ENCODE measurements at regions not wholly inside any gene's neighbourhood (a gene's known extent, or its start where the extent isn't known, plus 50 kb on each side); places are given as distances from the start of the nearest gene placed in this dataset.

DNA sequence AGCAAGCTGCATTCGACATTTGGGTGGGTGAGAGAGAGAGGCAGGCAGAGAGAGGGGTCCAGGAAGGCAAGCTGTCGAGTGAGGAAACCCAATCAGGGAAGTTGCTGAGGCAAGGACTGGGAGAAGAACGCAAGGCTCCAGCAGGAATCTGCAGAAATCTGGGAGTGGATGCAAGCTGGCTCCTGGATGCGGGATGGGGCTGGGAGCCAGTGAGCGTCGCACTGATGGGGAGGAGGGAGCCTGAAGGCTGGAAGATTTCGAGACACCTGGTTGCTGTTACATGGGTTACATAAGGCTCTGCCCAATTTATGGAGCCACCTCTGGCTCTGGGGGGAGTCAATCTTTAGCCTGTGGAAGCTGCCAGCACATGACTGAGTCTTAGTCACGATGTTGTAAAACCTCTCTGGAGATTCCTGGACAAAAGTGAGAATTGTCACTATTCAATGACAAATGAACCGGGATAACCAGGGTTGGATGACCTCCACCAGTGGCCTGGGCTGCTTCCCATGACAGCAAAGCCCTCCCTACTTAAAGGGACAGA, 51.1 kb upstream of the ADRB1 start:
- Histone ChIP-seq H3K9me3 (no peaks in the 10 kb centered on the region), H3K4me1 (peaks cover 0 to 18% (median 2%) of the 10 kb centered on the region in 4 donors), H3K4me3 (no peak overlapping the region), H3K36me3 (no peaks in the 10 kb centered on the region), H3K27me3 (no peaks in the 10 kb centered on the region), H3K27ac (no peak overlapping the region)
- no peak for DNase-seq
- TF ChIP-seq, protein P1, sequence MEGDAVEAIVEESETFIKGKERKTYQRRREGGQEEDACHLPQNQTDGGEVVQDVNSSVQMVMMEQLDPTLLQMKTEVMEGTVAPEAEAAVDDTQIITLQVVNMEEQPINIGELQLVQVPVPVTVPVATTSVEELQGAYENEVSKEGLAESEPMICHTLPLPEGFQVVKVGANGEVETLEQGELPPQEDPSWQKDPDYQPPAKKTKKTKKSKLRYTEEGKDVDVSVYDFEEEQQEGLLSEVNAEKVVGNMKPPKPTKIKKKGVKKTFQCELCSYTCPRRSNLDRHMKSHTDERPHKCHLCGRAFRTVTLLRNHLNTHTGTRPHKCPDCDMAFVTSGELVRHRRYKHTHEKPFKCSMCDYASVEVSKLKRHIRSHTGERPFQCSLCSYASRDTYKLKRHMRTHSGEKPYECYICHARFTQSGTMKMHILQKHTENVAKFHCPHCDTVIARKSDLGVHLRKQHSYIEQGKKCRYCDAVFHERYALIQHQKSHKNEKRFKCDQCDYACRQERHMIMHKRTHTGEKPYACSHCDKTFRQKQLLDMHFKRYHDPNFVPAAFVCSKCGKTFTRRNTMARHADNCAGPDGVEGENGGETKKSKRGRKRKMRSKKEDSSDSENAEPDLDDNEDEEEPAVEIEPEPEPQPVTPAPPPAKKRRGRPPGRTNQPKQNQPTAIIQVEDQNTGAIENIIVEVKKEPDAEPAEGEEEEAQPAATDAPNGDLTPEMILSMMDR (IDR thresholded peaks at IDR 0.05), result no peak
- no peak for TF ChIP-seq POLR2A (IDR thresholded peaks at IDR 0.05)

DNA sequence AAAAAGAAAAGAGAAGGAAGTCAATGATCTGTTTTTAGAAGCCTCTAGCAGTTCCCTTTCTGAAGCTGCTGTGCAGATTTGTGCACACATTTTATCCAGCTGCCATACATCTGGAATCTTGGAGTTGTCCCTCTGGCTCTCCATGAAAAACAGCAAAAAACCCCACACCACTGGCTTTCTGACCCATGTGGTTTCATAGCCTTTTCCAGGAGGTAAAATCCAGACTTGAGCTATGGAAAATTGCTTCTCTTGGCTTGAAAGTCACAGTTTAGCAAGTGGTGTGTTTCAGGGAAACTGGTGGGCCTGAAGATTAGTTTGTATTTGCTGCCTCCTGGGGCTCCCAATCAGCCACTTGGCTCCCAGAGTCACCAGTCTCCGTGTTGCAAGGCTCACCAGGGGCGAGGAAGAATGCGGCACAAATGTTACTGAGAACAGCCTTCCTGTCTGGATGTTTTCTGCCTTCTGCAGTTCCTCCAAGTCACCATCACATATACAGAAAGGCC, 50.1 kb upstream of the ADRB1 start:
- no peaks in the 10 kb centered on the region for H3K36me3 ChIP-seq
- H3K27ac ChIP-seq, result no peak overlapping the region
- no peaks in the 10 kb centered on the region for H3K27me3 ChIP-seq
- TF ChIP-seq, protein P1 (IDR thresholded peaks at IDR 0.05), result no peak
- no peak for TF ChIP-seq POLR2A (IDR thresholded peaks at IDR 0.05)
- no peak for DNase-seq
- H3K9me3 ChIP-seq, result no peaks in the 10 kb centered on the region
- H3K4me1 ChIP-seq, result peaks cover 0 to 19% (median 2%) of the 10 kb centered on the region in 4 donors
- H3K4me3 ChIP-seq, result no peak overlapping the region

Data from Peyer's patch (tissue), 4 donors.